Breast epithelium (tissue), 4 donors: ENCODE measurements at regions not wholly inside any gene's neighbourhood (a gene's known extent, or its start where the extent isn't known, plus 50 kb on each side); places are given as distances from the start of the nearest gene placed in this dataset.
"Not testable (repeated sequence)": the region's sequence is repeated elsewhere in the genome, so short reads cannot be mapped to it uniquely, and the experiment has no call there.

Experiments used
- DNase-seq, 2 donors: peaks; one replicate each; pipeline ENCODE4 v3.0.0-alpha.2; 2019; ENCODE audit warnings: low spot score in 2 of 2
- H3K27ac ChIP-seq, 2 donors: fragments of 200-600 bp; sonication (generic) in 1 of 2; one replicate each; pipeline ENCODE4 v1.5.1; 2016 to 2019; ENCODE audit warnings: mild to moderate bottlenecking in 1 of 2
- H3K27me3 ChIP-seq, 2 donors: fragments of 200-600 bp; sonication (generic) in 1 of 2; one replicate each; pipeline versions ENCODE4 v1.5.1 to v1.6.0; 2017 to 2019; ENCODE audit warnings: control low read depth in 1 of 2, mild to moderate bottlenecking in 1 of 2
- H3K36me3 ChIP-seq: fragments of 200-600 bp; one replicate; pipeline ENCODE4 v1.5.1; 2019
- H3K4me1 ChIP-seq, 2 donors: fragments of 200-600 bp; sonication (generic); one replicate each; pipeline ENCODE4 v1.5.1; 2016 to 2019; ENCODE audit warnings: control low read depth in 1 of 2
- H3K4me3 ChIP-seq, 3 donors: fragments of 200-600 bp; sonication (generic); 1 replicate in 2 of 3; 2 replicates in 1 of 3; pipeline ENCODE4 v1.5.1; 2016 to 2019; ENCODE audit warnings: mild to moderate bottlenecking in 3 of 3, moderate library complexity in 2 of 3
- H3K9me3 ChIP-seq, 2 donors: fragments of 200-600 bp; sonication (generic) in 1 of 2; one replicate each; pipeline ENCODE4 v1.5.1; 2016 to 2019; ENCODE audit warnings: control low read depth in 1 of 2
- POLR2A ChIP-seq: fragments of 450-650 bp; IDR thresholded peaks from one replicate; pipeline ENCODE4 v1.6.1; 2016; ENCODE audit warnings: antibody characterized with exemption, mild to moderate bottlenecking, moderate library complexity
- POLR2AphosphoS5 ChIP-seq, 3 donors: sonication (generic); formaldehyde crosslinking; IDR thresholded peaks; one replicate each; pipeline ENCODE4 v1.6.1; 2017; ENCODE audit warnings: antibody characterized with exemption in 3 of 3
- intact Hi-C: fragments of 100-400 bp; cut with DNase I; formaldehyde crosslinking; loops from one replicate; pipeline ENCODE4 v1.15.1; 2023; ENCODE audit warnings: low total_unique reads
- TF ChIP-seq, protein P1 (sequence below), 3 donors: fragments of 450-650 bp; IDR thresholded peaks; one replicate each; pipeline ENCODE4 v1.5.1; 2016 to 2017; ENCODE audit warnings: antibody characterized with exemption in 3 of 3, mild to moderate bottlenecking in 3 of 3, moderate library complexity in 3 of 3

DNA sequence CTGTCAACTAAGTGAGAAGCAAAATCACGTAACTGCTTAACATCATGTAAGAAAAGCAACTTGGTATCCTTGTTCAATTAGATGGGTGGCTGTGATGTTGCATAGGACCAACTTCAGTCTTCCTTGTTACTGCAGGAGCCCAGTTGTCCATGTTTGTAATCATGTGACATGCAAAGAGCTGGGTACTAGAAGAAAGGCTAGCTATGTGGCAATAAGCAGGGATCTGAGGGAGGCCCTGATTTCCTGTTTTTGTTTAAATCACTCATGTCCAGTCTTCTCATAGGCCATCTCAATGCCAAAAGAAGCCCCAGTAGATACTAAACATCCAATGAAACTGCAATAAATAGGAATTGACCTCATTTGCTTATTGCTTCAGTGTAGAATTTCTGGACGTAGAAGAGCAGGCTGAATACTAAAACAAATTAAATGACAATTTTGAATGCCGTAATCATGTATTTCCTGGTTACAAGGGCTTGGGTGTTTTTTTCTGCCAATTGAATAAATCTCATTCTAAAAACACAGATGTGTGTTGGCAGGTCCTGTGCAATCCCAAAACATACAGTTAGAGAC lies 140.8 kb upstream of the ARHGAP20 start:
- Histone ChIP-seq H3K27me3 (no peaks in the 10 kb centered on the region), H3K4me1 (no peaks in the 10 kb centered on the region), H3K27ac (no peak overlapping the region), H3K36me3 (no peaks in the 10 kb centered on the region), H3K4me3 (no peak overlapping the region), H3K9me3 (no peaks in the 10 kb centered on the region)
- TF ChIP-seq POLR2A (no peak), POLR2AphosphoS5 (IDR thresholded peaks at IDR 0.05) (no peak)
- TF ChIP-seq, protein P1, sequence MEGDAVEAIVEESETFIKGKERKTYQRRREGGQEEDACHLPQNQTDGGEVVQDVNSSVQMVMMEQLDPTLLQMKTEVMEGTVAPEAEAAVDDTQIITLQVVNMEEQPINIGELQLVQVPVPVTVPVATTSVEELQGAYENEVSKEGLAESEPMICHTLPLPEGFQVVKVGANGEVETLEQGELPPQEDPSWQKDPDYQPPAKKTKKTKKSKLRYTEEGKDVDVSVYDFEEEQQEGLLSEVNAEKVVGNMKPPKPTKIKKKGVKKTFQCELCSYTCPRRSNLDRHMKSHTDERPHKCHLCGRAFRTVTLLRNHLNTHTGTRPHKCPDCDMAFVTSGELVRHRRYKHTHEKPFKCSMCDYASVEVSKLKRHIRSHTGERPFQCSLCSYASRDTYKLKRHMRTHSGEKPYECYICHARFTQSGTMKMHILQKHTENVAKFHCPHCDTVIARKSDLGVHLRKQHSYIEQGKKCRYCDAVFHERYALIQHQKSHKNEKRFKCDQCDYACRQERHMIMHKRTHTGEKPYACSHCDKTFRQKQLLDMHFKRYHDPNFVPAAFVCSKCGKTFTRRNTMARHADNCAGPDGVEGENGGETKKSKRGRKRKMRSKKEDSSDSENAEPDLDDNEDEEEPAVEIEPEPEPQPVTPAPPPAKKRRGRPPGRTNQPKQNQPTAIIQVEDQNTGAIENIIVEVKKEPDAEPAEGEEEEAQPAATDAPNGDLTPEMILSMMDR (IDR thresholded peaks at IDR 0.05), result no peak
- intact Hi-C loops, result no loop called here
- DNase-seq, result no peak

DNA sequence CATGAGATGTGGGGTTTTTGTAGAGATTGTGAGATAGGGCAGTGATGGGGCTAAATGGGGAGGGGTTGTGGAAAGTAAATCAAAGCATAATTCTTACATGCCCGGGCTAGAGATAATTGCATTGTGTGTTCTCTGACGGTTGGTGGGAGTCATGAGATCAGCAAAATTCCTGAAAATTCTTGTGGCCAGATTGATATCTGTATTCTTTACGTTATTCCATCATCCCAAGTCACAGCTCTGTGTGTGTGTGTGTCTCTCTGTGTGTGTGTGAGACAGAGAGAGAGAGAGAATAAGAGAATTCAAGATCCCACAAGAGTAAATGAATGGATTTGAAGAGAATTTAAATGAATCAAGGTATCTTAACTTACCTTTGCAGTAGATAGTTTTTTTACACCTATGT lies 138.6 kb upstream of the ARHGAP20 start:
- no peak for DNase-seq
- no peak for TF ChIP-seq POLR2A
- TF ChIP-seq, protein P1 (IDR thresholded peaks at IDR 0.05), result no peak
- no peak for TF ChIP-seq POLR2AphosphoS5 (IDR thresholded peaks at IDR 0.05)
- Histone ChIP-seq H3K27ac (no peak overlapping the region), H3K36me3 (no peaks in the 10 kb centered on the region), H3K27me3 (no peaks in the 10 kb centered on the region), H3K4me1 (no peaks in the 10 kb centered on the region), H3K9me3 (no peaks in the 10 kb centered on the region), H3K4me3 (no peak overlapping the region)
- intact Hi-C loops, result no loop called here

DNA sequence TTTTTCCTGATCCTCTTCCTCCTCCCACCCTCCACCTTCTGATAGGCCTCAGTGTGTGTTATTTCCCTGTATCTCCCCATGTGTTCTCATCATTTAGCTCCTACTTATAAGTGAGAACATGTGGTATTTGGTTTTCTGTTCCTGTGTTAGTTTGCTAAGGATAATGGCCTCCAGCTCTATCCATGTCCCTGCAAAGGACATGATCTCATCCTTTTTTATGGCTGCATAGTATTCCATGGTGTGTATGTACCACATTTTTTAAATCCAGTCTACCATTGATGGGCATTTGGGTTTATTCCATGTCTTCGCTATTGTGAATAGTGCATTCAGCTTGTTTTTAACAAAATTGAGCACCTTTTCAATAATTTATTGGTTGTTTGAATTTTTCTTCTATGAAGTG lies 130.8 kb upstream of the ARHGAP20 start:
- not testable (repeated sequence) for H3K36me3 ChIP-seq

GRCh38 chr11:110838808-110839207 lies 126.6 kb upstream of the ARHGAP20 start:
- no peak for DNase-seq
- H3K27ac ChIP-seq, result no peak overlapping the region
- no peaks in the 10 kb centered on the region for H3K9me3 ChIP-seq
- no peak overlapping the region for H3K4me3 ChIP-seq
- H3K36me3 ChIP-seq, result no peaks in the 10 kb centered on the region
- H3K4me1 ChIP-seq, result no peaks in the 10 kb centered on the region
- intact Hi-C loops, result no loop called here
- TF ChIP-seq, protein P1 (IDR thresholded peaks at IDR 0.05), result no peak
- no peaks in the 10 kb centered on the region for H3K27me3 ChIP-seq

More for the DNA sequence above, 130.8 kb upstream of the ARHGAP20 start:
- H3K4me3 ChIP-seq, intact Hi-C loops, H3K4me1 ChIP-seq, H3K27ac ChIP-seq, DNase-seq, H3K27me3 ChIP-seq, H3K9me3 ChIP-seq: not testable (repeated sequence)

DNA sequence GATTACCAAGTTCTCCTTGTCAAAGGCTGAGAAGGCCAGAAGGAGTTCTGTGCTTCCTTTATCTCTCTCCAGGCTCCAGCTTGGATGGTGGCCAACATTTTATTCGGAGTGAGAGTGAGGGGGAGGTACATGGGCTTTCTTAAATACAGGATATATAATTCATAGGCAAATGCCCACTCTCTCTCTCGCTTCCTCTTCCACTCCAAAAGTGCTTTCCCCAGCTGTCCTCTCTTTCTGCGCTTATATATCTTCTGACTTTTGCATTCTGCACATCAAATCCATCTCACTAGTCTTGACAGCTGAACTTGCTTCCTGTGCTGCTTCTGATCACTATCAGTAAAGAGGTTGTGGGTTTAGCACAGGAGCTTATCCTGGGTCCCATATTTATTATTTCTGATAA lies 125.4 kb upstream of the ARHGAP20 start:
- no peaks in the 10 kb centered on the region for H3K4me1 ChIP-seq
- TF ChIP-seq, protein P1 (IDR thresholded peaks at IDR 0.05), result no peak
- no peak for TF ChIP-seq POLR2AphosphoS5 (IDR thresholded peaks at IDR 0.05)
- TF ChIP-seq POLR2A, result no peak
- H3K9me3 ChIP-seq, result no peaks in the 10 kb centered on the region
- H3K27me3 ChIP-seq, result no peaks in the 10 kb centered on the region
- no peak overlapping the region for H3K27ac ChIP-seq
- H3K4me3 ChIP-seq, result no peak overlapping the region
- no peak for DNase-seq
- H3K36me3 ChIP-seq, result no peaks in the 10 kb centered on the region
- intact Hi-C loops, result no loop called here

- Histone ChIP-seq H3K4me1 (no peaks in the 10 kb centered on the region), H3K9me3 (no peaks in the 10 kb centered on the region), H3K27ac (no peak overlapping the region), H3K27me3 (no peaks in the 10 kb centered on the region), H3K4me3 (no peak overlapping the region), H3K36me3 (no peaks in the 10 kb centered on the region)
- intact Hi-C loops, result no loop called here
- TF ChIP-seq, protein P1 (IDR thresholded peaks at IDR 0.05), result no peak
- TF ChIP-seq POLR2AphosphoS5 (IDR thresholded peaks at IDR 0.05), result no peak
- no peak for TF ChIP-seq POLR2A
- DNase-seq, result no peak
These were observed 122.9 kb upstream of the ARHGAP20 start for GRCh38 chr11:110835106-110835505.
